RWPE2 (cell line): ENCODE measurements at regions not wholly inside any gene's neighbourhood (a gene's known extent, or its start where the extent isn't known, plus 50 kb on each side); places are given as distances from the start of the nearest gene placed in this dataset.

ENCODE experiments used
- ATAC-seq: fragments of 200-7000 bp; cut with Tn5 transposase; 3 replicates; pipeline ENCODE4 v1.9.1; 2021; ENCODE audit warnings: low read depth
- DNase-seq: peaks from one replicate; pipeline ENCODE4 v3.0.0-alpha.2; 2020; ENCODE audit warnings: low spot score
- H3K27ac ChIP-seq: fragments of 450-650 bp; 2 replicates; pipeline ENCODE4 v1.5.1; 2017; ENCODE audit warnings: mild to moderate bottlenecking; ENCODE audit not compliant: poor library complexity, severe bottlenecking
- H3K27me3 ChIP-seq: fragments of 250-450 bp; sonication (Bioruptor Pico); 2 replicates; pipeline ENCODE4 v1.5.1; 2021; ENCODE audit warnings: mild to moderate bottlenecking, moderate library complexity; ENCODE audit not compliant: insufficient read depth, poor library complexity, severe bottlenecking
- H3K36me3 ChIP-seq: fragments of 250-450 bp; sonication (Bioruptor Pico); 2 replicates; pipeline ENCODE4 v1.5.1; 2020; ENCODE audit warnings: low read depth, mild to moderate bottlenecking, moderate library complexity
- H3K4me1 ChIP-seq: fragments of 250-450 bp; sonication (Bioruptor Pico); 2 replicates; pipeline ENCODE4 v1.5.1; 2021; ENCODE audit warnings: mild to moderate bottlenecking, moderate library complexity; ENCODE audit not compliant: insufficient read depth, poor library complexity, severe bottlenecking
- H3K4me3 ChIP-seq: fragments of 250-450 bp; sonication (Bioruptor Pico); 2 replicates; pipeline ENCODE4 v1.5.1; 2021; ENCODE audit warnings: mild to moderate bottlenecking, moderate library complexity; ENCODE audit not compliant: severe bottlenecking
- H3K9me3 ChIP-seq: fragments of 250-450 bp; sonication (Bioruptor Pico); 2 replicates; pipeline ENCODE4 v1.5.1; 2021; ENCODE audit warnings: mild to moderate bottlenecking, moderate library complexity; ENCODE audit not compliant: severe bottlenecking
- TF ChIP-seq, protein P1 (sequence below): fragments of 450-650 bp; IDR thresholded peaks from one replicate; pipeline ENCODE4 v1.5.1; 2017; ENCODE audit warnings: mild to moderate bottlenecking, moderate library complexity; ENCODE audit not compliant: poor library complexity, severe bottlenecking

DNA sequence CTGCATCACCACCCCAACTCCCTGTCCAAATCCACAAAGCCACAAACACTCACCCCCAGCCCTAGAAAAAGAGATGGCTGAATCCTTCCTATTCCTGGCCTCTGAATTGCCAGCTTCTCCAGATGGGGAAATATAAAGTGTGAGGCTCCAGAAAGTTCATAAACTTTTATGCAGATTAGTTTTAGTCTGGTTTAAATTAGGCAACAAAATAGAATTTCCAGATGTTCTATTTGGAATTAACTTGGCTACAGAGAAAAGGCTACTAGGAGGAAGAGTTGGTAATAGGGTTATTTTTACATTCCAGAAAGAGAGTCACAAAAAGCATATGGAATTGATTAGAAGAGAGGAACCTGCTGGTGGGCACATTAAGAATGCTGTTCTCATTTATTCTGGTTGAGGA lies 56.0 kb downstream of the EN1 start:
- Histone ChIP-seq H3K9me3 (no peaks in the 10 kb centered on the region), H3K36me3 (no peaks in the 10 kb centered on the region), H3K27ac (no peak overlapping the region), H3K4me1 (no peaks in the 10 kb centered on the region), H3K27me3 (no peaks in the 10 kb centered on the region), H3K4me3 (no peak overlapping the region)
- DNase-seq (no peak), ATAC-seq (no peak)
- TF ChIP-seq, protein P1, sequence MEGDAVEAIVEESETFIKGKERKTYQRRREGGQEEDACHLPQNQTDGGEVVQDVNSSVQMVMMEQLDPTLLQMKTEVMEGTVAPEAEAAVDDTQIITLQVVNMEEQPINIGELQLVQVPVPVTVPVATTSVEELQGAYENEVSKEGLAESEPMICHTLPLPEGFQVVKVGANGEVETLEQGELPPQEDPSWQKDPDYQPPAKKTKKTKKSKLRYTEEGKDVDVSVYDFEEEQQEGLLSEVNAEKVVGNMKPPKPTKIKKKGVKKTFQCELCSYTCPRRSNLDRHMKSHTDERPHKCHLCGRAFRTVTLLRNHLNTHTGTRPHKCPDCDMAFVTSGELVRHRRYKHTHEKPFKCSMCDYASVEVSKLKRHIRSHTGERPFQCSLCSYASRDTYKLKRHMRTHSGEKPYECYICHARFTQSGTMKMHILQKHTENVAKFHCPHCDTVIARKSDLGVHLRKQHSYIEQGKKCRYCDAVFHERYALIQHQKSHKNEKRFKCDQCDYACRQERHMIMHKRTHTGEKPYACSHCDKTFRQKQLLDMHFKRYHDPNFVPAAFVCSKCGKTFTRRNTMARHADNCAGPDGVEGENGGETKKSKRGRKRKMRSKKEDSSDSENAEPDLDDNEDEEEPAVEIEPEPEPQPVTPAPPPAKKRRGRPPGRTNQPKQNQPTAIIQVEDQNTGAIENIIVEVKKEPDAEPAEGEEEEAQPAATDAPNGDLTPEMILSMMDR: no peak

DNA sequence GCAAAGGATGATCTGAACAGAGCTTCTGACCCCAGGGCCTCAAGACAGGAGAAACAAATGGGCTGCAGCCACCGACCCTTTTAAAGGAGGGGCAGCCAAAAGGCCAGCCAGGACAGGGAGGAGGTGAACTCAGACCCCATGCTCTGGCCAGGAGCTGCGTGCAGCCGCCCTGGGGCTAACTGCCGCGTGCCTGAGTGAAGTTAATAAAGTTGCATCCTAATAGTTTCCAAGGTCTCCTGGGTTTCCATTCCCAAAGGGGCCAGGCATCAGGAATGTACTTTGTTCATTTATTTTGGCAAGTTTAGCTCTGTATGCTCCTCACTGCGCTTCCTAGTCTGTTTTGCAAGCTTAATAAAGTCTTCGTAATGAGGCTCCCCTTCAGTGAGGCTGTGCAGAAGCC lies 60.7 kb downstream of the EN1 start:
- Histone ChIP-seq H3K4me1 (no peaks in the 10 kb centered on the region), H3K27ac (no peak overlapping the region), H3K27me3 (no peaks in the 10 kb centered on the region), H3K36me3 (no peaks in the 10 kb centered on the region), H3K4me3 (no peak overlapping the region), H3K9me3 (no peaks in the 10 kb centered on the region)
- ATAC-seq (no peak), DNase-seq (no peak)
- TF ChIP-seq, protein P1: no peak

DNA sequence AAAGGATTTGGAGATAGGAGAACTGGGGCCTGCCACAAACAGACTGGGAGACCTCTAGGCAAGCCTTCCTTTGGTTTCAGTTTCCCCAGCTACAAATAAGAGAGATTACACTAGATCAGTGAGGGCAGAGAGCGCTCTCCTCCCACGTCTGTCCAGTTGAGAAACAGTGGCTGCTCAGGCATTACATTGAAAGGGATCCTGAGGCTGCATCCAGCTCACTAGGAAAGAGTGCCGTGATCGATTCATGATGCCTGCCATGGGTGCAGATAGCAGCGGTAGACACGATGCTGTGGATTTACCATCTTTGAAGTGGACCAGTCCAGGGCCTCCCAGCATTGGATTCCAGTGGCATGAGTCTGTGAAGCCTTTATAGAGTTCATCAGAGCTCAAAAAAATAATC lies 62.6 kb downstream of the EN1 start:
- ATAC-seq (no peak), DNase-seq (no peak)
- Histone ChIP-seq H3K4me1 (no peaks in the 10 kb centered on the region), H3K9me3 (no peaks in the 10 kb centered on the region), H3K4me3 (no peak overlapping the region), H3K36me3 (no peaks in the 10 kb centered on the region), H3K27me3 (no peaks in the 10 kb centered on the region), H3K27ac (no peak overlapping the region)
- TF ChIP-seq, protein P1: no peak

DNA sequence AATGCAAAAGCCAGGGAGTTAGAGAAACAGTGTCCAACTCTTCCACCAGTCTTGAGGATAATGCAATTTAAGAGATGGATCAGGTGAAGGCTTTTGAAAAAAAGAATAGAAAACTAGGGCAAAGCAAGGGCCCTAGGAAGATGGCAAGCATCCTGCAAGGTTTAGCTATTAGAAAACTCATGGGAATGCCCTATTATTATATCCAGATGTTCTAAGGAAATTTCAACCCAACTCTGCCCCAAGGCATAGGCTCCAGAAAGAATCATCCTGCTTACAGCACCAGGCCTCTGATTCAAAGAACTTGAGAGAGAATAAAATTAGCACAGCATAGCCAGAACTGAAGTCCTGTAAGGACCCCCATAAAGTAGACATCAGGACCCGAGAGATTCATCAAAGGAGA lies 68.1 kb downstream of the EN1 start:
- TF ChIP-seq, protein P1: no peak
- no peaks in the 10 kb centered on the region for H3K4me1 ChIP-seq
- no peaks in the 10 kb centered on the region for H3K36me3 ChIP-seq
- no peak overlapping the region for H3K27ac ChIP-seq
- ATAC-seq: no peak
- no peaks in the 10 kb centered on the region for H3K27me3 ChIP-seq
- H3K9me3 ChIP-seq: no peaks in the 10 kb centered on the region
- no peak for DNase-seq
- no peak overlapping the region for H3K4me3 ChIP-seq

DNA sequence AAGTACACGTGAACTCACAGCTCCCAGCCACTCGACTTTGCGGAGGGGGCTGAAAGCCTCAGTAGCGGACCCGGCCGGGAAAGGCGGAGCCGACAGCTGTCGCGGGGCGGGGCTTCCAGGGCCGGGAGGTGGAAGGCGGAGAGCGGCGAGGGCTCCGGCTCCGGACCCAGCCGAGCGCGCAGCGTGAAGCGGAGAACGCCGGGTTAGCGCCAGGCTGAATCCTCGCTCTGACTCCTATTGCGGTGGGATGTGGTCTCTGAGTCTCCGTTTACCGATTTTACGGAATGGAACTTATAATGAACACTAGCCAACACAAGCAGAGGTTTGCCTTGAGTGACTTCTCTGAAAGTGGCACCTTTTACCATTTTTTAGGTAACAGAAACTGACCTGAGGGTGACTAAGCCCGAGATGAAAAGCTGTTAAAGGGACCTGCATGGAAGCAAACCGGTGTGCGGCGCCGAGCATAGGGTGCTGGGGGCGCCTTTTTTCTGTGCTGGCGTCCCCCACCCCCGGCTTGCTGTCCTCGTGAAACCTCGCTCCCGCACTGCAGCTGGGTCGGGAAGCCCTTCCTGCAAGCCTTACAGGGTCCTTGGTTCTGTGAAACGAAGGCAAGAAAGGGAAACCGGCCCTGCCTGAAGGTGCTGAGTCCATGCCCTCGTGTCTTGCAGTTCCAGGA lies 72.9 kb downstream of the EN1 start:
- no peaks in the 10 kb centered on the region for H3K36me3 ChIP-seq
- no peaks in the 10 kb centered on the region for H3K9me3 ChIP-seq
- TF ChIP-seq, protein P1: no peak
- H3K27ac ChIP-seq: no peak overlapping the region
- H3K4me3 ChIP-seq: peak overlapping the region; percentile 38
- no peaks in the 10 kb centered on the region for H3K27me3 ChIP-seq
- ATAC-seq (peak; percentile 98), DNase-seq (no peak)
- H3K4me1 ChIP-seq: peaks cover 4% of the 10 kb centered on the region
